Fibroblast of skin of right quadriceps (primary cell): ENCODE measurements at regions not wholly inside any gene's neighbourhood (a gene's known extent, or its start where the extent isn't known, plus 50 kb on each side); places are given as distances from the start of the nearest gene placed in this dataset.

Experiments used
- DNase-seq: peaks from one replicate; pipeline ENCODE4 v3.0.0-alpha.2; 2013

DNA sequence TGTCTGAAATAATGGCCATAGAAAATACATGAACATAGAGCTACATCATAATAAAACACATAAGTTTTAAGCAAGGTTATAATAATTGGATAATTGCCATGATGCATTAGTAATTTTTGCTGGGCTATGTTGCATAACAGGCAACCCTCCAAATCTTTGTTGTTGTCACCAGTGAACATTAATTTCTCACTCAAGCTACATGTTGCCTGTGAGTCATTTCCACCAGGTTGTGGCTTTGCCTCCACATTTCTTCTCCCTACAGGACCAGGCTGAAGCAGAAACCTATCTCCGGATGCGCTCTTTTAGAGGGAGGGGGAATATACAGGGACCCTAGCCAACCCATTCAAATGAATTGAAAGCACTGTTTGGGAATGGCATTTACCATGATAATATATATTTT lies 347.7 kb downstream of the GABRG1 start:
- DNase-seq, result no peak

DNA sequence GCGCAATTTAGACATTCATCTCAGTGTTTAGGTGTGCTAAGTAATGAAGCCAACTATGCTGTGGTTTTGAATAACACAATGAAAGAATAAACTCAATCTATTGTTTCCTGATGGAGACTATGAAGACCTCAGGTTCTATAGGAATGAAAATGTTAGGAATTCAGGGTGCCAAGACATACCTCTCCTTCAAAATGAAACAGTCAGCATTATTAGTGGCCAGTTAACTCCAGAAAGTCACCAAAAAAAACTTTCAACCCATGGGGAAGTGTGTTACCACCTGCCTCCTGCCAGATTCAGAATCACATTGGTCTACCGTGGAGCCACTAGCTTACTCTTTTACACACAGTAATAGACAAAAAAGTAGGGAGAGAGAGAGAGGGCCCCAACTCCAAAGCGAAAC lies 352.9 kb downstream of the GABRG1 start:
- DNase-seq, result no peak

DNA sequence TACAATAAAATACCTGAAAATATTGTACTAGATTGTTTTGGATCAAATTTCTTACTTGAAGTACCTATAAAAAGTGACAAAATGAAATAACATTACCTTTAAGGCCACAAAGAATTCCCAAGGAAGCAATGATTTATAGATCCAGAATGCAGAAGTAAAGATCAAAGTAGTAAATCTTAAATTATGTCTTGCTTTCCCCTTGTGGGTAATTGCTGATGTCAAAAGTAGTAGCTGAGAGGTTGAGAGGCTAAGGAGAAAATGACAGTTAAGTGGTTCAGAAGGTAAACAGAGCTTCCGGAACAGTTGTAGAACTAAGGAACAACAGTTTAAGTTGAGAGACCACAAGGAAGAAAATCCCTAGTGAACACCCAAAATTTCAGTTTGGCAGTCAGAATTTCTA lies 358.3 kb downstream of the GABRG1 start:
- DNase-seq, result no peak

DNA sequence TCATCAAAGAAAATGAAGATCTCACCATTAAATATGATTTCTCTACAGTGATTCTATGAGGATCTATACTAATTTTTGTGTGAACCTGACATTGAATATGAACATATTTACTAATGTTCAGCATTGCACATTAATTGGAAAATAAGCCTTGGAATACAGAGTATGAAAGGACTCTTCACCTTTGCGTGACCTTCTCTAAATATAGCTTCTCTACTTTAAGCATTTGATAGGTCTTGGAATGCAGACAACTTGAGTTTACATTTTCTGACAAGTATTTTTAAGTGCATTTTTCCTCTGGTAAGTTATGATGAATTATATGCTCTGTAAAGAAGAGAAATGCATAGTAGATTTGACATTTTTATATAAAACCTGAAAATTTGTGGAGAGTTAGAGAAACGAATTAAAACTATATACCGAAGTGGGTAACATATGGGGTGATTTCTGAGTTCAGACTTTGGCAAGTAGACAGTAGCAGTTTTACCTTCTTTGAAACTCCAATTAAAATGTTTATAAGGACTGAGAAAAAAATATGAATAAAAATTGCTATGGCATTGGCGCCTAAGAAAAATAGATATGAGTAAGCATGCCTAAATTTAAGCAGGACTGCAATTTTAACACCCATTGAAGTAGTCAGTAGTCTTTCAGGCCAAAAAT lies 371.9 kb downstream of the GABRG1 start:
- DNase-seq, result no peak

DNA sequence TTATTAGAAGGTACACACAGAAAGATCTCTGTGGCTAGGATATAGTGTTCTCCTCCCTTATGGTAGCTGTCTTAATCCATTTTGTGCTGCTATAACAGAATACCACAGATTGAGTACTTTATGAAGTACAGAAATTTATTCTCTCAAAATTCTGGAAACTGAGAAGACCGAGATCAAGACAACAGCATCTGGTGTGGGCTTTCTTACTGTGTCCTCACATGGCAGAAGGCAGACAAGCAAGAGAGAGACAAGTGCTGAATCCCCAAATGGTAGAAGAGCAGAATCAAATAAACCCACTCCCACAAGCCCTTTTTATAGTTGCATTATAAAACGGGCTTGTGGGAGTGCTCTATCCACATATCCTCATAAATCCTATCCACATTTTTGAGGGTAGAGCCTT lies 373.1 kb downstream of the GABRG1 start:
- no peak for DNase-seq

DNA sequence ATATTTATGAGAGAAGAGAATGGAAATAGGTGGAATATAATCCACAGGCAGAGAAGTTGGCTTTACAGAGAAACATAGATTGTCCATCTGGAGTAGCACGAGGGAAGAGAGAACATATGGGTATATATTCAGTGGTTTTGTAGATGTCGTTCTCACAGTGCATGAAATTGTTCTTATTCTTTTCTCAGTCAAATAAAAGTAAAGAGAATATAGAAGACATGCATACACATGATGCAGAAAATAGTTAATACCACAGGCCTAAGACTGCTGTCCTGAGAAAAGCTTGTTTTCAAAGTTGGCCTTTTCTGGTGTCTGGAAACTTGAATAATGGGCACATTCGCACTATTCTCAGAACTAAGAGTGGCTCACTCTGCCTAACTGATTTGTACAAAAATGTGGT lies 378.1 kb downstream of the GABRG1 start:
- DNase-seq, result no peak

DNA sequence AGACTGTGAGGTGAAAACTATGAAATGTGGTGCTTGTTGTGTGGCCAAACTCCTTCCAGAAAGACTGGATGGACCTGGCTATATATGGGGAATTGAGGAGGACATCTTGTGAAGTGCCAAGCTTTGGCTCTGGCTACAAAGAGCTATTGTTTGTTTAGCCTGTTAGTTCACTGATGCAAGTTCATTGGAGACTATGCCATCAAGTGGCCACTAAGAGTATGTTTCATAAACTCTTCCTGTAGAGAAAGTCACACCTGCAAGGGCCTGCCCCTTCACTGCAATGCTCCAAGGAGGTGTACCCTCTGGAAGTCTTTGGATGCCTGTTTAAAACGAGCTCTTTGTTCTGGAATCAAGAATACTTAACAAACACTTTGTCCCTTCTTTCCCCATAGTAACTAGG lies 382.0 kb downstream of the GABRG1 start:
- no peak for DNase-seq

DNA sequence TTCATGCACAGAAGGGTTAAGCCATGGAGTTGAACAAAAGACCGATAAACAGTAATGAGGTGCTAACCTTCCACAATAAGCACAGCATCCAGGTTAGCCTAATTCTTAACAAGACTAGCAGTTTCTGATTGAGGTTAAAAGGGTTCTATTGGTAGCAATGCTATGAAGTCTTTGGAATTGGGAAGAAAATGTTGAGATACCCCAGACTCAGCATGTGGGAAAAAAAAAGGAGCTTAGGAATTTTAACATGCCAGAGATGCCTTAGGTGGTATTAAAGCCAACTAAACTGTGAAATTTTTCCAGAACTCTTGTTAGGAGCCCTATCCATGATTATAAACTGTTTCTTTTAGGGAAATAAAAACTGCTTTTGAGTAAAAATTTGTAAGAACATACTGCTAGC lies 391.7 kb downstream of the GABRG1 start:
- no peak for DNase-seq

DNA sequence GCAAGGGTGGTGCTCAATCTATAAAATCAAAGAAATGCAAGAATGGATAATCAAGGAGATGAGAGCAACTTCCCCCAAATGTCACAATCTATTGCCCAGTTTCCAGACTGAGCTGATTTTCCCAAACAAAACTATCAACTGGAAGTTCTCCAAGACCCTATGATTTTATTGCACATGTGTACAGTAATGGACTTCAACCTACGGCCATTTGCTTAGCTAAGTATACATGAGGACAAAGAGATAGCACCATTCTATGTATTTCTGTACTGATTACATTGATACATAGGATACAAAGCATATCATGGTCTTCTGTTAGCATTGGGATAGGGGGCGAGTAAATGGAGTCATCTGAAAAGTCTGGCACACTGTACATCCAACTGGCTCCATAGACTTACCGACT lies 407.8 kb downstream of the GABRG1 start:
- no peak for DNase-seq

DNA sequence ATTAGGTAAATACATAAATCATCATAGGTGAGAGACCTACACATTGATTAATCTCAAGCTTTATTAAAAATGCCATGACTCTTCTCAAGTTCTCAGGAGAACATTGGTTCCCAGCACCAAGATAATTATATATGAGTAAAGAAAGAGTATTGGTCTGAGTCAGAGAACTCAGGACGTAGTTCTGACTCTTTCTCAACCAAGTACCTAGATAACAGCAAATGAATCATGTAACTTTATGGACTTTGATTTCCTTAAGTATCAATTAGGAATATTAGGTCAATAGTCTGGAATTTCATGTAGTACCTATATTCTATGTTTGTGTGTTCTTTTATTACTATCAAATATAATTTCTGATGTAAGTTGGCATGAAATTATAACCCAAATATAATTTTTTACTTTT lies 409.9 kb downstream of the GABRG1 start:
- no peak for DNase-seq

DNA sequence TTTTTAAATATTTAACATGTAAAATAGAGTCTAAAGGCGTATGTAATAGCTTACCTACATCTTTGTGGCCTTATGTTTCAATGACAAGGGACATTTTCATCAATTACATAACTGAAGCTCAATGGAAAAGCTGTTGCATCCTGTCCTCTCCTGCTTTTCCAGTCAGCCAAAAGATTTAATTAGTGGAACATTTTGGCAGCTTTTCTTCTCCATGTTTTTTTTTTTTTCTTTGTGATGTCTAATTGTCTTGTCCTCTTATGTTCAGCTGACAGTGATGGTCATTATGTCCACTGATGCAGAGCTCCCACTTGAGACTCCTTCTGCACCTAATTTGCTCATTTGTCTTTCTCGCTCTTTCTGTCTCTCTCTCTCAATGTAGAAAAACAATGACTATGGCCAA lies 422.2 kb downstream of the GABRG1 start:
- no peak for DNase-seq

DNA sequence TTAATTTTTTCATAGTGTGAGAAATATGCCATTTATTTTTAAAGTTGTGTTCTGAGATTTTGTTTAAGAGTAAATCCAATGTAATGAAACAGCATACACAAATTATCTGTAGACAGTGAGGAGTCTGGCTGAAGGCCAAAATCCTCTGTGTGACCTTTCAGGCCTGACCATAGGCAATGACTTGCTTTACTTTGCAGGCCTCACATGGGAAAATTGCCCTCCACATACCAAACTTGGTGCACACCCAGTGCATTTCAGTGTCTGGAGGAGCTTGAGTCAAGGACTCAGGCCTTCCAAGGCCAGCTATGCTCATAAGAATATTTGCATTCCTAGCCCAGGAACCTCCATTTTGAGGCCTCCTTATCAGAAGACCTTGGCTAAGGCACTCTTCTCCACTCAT lies 430.1 kb downstream of the GABRG1 start:
- peak; percentile 2 for DNase-seq

DNA sequence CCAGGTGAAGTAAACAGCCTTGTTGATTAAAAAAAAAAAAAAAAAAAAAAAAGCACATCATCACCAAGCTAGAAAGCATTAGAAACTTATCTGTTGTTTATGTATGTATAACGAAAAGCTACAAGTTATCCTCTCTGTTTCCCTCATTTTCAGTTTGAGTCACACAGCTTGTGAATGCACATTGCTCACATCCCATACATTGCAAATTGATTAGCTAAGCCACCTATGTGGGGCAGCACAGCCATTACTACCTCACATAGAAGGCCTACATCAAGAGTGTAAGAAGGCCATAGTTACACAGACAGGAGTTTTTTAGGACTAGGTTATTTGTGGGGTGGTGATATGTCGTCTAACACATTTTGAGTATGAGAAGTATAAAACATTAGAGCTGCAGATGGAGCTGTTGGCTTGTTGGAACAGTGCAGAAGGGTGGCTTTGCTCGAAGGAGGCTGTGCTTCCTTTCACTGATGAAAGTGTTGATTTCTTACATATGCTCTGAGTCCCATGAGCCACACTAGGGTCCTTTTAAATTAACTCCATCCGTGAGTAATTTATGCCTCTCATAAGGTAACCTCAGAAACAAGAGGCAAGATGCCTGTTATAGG lies 431.6 kb downstream of the GABRG1 start:
- DNase-seq, result no peak

DNA sequence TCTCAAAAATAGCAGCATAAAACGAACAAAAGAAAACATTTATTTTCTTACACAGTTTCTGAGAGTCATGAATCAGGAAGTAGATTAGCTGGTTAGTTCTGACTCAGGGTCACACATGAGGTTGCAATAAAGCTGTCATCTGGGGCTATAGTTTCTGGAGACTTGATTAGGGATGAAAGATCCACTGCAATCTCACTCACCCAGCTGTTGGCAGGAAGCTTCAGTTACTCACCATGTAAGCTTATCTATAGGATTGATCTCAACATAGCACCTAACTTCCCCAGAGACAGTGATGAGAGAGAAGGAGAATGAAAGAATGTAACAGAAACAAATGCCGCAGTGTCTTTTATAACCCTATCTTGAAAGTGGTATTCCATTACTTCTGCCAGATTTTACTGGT lies 435.5 kb downstream of the GABRG1 start:
- DNase-seq, result peak; percentile 1

DNA sequence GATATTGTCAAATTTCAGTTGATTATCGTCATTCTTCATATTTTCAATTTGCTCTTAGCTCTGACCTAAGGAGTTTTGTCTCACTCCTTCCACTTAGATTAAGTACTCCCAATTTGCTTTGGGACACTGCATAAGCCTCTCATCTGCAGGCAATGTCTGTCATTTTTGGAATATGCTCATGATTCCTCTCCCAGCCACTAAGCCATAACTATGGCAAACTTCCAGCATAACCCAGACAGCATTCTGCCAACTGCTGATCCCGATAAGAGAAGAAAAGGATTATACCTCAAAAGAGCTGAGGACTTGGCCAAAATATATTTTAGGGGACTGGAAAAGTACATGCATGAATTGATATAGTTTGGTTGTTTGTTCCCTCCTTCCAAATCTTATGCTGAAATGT lies 444.4 kb downstream of the GABRG1 start:
- no peak for DNase-seq

DNA sequence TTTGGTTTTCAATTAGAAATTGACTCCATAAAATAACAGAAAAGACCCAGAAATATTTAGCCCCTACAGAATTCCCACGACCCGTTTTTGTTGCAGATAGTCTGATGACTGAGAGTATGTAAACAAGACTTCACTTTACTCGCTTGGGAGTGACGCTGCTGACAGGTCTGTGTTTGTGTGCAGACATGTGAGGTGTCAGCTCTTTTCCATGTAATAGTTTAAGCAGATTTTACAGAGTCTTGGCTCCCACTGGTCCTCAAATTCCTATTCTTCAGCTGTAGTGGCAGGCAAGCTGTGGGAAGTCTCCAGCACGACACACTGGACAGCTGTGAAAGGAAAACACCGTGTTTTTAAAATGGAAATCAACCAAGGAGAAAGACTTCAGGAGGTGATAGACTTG lies 455.7 kb downstream of the GABRG1 start:
- no peak for DNase-seq

DNA sequence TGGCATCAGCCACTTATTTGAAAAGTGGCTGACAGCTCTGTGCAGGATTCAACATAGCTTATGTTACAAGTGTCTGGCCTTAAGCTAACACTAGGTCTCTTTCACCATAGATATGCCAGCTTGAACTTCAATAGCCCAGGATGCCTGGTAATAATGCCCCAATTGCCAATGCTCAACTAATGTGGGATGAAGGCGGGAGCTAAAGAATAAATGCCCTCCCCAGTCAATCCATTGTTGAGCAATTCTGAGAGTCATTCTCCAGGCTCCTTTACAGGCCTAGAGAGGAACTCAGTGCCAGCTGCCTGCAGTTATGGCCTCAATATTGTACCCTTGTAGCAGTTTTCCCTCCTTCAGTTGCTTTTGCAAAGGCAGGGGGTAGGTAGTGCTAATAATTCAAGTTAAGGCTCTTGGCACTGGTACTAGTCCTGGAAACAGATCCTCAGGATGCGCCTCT lies 460.2 kb downstream of the GABRG1 start:
- DNase-seq, result no peak

DNA sequence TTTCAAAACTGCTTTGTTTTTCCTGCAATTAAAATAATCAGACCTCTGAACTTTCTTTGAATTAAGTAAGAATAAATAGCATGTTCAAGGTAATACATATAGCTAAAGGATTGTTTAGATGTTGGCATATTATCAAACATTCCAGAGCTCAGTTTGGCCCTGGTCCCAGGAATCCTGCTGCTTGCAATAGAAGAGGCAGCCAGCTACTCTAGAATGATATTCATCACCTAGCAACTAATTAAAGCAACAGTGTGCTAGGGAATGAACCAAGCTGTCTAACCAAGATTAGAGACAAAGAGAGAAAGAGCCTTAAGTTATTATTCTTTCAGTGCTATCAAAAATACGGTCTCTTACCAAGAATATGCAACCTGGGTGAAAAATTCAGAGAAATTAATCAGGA lies 460.9 kb downstream of the GABRG1 start:
- DNase-seq, result peak; percentile 60

DNA sequence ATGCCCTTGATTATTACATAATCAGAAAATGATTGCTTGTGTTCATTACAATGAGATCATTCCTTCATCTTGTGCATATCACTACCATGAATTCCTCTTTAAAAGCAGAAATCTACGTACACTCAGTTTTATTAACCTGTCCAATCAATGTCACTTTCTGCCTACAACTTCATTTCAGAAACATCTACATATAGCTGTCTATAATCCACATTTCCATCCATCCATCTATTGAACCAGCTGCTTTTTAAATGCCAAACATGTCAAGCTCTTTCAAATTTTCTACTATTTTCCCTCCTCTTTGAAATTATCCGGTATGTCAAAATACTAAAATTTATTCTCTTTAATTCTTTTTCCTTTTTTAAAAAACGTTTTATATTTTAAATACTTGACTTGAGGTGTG lies 462.0 kb downstream of the GABRG1 start:
- DNase-seq, result no peak

DNA sequence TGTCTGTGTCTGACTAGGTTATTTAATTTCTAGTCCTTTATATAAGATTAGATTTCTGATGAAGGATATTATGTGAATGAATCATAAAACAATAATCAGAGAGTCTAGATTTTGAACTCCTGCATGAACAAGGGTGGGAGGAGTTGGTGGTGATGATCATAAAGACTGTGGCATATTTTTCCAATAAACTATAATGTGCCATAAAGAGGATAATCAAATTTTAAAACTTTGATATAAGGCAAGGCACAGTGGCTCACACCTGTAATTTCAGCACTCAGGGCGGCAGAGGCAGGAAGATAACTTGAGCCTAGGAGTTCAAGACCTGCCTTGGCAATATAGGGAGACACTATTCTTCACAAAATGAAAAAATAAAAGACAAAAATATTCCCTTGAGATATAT lies 473.3 kb downstream of the GABRG1 start:
- DNase-seq, result no peak

DNA sequence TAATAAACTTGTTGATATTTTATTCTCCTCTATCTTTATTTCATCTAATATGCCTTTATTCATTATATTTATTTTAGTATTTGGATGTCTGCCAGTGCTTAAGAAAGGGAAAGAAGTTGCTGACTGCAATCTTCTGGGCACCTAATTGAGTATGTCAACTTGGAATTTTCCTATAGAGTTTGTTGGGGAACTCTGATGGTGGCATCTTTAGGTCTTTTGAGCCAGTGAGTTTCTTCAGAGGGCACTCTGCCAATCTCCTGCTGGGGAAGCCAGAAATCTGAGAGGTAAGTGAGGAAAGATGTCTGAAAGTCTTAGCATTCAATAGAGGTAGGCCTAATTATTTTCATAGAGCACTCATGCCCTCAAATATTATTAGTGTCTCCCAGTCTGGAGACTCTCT lies 475.0 kb downstream of the GABRG1 start:
- DNase-seq, result no peak

DNA sequence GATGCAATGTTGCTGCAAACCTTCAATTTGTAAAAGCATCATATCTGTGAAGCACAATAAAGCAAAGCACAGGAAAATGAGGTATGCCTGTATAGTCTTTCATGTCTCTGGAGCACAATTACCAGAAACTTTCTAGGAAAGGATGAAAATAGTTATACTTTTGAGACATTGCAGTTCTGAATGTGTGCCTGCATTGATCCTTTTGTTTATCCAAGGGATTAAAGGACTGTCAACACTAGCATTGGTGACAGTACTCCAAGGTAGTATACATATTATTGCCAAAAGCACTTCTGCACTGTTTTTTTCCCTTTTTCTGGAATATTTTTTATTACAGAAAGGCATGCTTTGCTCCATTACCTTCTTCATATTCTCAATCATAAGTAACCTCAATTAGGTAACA lies 476.0 kb downstream of the GABRG1 start:
- DNase-seq, result no peak

DNA sequence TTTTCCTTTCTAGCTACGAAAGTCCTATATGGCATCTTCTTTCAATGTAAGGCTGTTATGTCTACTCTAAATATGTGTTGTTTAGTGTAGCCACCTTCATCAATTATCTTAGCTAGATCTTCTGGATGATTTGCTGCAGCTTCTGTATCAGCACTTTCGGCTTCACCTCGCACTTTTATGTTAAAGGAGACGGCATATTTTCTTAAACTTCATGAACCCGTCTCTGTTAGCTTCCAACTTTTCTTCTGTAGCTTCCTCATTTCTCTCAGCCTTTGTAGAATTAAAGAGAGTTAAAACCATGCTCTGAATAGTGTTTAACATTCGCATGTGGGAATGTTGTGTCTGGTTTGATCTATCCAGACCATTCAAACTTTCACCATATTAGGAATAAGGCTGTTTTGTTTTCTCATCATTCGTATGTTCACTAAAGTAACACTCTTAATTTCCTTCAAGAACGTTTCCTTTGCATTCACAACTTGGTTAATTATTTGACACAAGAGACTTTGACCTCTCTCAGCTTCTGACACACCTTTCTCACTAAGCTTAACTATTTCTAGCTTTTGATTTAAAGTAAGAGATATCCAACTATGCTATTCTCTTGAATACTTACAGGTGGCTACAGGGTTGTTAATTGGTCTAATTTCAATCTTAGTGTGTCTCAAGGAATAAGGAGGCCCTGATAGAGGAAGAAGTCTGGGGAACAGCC lies 476.8 kb downstream of the GABRG1 start:
- DNase-seq, result no peak

DNA sequence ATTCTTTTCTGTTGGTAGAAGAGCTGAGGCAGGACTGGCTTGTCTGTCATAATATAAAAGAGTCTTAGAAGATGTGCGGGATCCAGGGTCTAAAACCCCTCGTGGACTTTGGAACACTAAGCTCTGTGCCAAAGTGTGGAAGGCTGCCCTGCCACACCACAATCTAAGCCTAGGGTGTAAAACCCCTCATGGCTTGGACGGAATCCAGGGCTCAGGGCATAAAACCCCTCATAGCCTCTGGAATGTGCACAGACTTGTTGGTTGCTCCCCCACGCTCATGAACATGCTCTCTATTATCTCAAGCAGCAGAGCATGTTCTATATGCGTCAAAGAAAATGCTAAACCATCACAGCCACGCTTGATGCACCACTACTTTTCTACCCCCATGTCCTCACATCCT lies 483.6 kb downstream of the GABRG1 start:
- DNase-seq, result no peak

DNA sequence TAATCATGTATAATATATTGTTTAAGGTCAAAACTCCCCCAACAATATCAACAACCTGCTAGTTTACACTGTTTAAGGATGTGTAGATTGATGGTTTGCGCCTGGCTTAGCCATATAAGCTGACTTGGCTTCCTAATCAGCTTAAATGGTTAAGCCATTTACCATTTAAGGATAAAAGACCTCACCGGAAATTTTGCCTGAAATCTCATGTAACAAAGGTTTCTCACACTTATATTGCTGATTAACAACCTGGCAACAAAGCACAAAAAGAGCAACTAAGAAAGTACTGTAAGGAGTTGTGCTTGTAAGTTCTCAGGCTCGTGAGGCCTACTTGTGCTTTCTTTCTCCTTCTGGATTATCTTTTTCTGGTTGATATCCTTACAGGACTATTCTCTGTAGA lies 485.2 kb downstream of the GABRG1 start:
- DNase-seq, result no peak
